ENCODE measurements at regions not wholly inside any gene's neighbourhood (a gene's known extent, or its start where the extent isn't known, plus 50 kb on each side); places are given as distances from the start of the nearest gene placed in this dataset.

DNA sequence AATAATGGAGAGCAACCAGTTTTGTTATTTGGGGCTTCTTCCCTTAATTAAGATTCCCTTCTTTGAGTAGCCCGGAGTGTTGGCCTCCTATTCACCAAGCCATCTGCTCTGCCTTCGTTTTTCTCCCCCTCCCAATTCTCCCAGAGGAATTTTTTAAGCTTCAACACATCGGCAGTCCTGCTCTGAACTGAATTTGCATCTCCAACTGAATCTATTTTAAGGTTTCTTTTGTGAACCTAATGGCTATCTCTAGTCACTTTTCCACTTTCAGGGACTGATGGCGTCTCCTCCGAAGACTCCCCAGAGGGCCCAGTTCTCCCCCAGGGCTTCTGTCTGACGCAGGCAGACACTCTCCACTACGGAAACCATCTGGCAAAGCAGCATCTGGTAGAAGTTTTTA is 280.2 kb downstream of the ADGRA3 start:
- TF ChIP-seq, protein P1, sequence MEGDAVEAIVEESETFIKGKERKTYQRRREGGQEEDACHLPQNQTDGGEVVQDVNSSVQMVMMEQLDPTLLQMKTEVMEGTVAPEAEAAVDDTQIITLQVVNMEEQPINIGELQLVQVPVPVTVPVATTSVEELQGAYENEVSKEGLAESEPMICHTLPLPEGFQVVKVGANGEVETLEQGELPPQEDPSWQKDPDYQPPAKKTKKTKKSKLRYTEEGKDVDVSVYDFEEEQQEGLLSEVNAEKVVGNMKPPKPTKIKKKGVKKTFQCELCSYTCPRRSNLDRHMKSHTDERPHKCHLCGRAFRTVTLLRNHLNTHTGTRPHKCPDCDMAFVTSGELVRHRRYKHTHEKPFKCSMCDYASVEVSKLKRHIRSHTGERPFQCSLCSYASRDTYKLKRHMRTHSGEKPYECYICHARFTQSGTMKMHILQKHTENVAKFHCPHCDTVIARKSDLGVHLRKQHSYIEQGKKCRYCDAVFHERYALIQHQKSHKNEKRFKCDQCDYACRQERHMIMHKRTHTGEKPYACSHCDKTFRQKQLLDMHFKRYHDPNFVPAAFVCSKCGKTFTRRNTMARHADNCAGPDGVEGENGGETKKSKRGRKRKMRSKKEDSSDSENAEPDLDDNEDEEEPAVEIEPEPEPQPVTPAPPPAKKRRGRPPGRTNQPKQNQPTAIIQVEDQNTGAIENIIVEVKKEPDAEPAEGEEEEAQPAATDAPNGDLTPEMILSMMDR (IDR thresholded peaks at IDR 0.05): no peak
- TF ChIP-seq POLR2AphosphoS5 (IDR thresholded peaks at IDR 0.05): no peak
- TF ChIP-seq POLR2A (IDR thresholded peaks at IDR 0.05): no peak

All from upper lobe of left lung (tissue), 4 donors.